ENCODE measurements at regions not wholly inside any gene's neighbourhood (a gene's known extent, or its start where the extent isn't known, plus 50 kb on each side); places are given as distances from the start of the nearest gene placed in this dataset.

DNA sequence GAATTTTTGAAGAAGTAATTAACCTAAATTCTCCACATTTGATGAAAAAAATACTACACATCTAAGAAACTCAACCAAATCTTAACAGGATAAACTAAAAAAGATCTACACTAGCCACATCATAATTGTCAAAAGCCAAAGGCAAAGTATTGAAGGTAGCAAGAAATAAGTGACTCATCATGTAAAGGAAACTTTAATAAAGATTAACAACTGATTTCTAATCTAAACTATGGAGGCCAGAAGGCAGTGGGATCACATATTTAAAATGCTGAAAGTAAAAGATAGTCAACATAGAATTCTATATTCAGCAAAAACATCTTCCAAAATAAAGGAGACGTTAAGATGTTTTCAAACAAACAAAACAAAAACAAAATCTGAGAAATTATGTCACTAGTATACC is 2002.9 kb downstream of the MAT2B start:
- no peak for DNase-seq

- no peak for DNase-seq
Measured at GRCh38 chr5:165508861-165509260, 2003.4 kb downstream of the MAT2B start.

DNA sequence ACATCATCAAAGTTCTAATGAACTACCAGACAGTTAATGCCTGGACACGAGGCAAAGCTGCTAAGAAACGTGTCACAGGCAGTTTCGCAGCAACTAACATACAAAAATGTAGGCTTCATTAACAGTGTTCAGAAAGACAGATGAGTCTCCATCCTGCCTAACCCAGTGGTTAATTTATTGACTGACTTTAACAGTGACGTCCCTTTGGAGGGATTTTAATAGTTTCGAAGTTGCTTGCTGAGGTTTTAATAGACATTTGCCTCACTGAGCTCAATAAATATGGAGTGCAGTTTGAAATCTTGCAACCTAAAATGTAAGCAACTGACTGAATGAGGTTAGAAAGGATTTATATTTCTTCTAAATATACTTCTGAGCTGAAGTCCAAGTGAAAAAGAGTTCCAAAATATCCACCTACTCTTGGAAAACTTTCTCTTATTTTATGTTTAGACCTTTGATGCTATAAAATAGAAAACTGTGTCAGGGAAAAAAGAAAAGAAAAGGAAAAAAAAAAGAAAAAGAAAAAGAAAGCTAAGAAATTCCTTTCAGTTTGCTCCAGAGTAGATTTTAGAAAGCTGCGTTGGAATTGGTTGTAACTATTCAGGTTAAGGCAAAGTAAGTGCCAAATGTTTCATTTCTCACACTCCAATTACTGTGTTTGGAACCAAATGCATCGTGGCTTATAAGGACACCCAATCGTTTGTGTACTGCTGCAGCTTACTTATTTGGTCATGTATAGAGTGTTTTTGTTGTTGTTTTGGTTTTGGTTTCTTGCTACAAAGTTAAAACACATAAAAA is 2016.6 kb downstream of the MAT2B start:
- no peak for DNase-seq

DNA sequence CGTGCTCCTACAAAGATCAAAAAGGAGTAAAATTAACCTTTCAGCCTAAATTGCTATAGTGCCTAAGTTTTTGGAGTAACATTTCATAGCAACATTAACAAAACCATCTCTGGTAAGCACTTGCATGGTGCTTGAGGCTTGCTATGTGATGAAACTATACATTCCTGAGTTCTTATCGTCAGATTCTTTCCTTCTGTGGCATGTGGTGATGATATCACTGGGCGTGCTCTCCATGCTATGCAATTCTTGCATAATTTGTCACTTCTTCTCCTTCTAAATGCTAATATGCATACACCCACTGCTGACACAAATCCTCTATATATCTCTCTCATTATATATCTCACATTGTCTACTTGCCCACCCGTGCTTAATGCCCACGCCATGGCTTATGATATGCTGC is 2019.9 kb downstream of the MAT2B start:
- DNase-seq: no peak

GRCh38 chr5:165526357-165526756 is 2020.9 kb downstream of the MAT2B start:
- no peak for DNase-seq

- no peak for DNase-seq
Measured at GRCh38 chr5:165527577-165527976, 2022.2 kb downstream of the MAT2B start.

DNA sequence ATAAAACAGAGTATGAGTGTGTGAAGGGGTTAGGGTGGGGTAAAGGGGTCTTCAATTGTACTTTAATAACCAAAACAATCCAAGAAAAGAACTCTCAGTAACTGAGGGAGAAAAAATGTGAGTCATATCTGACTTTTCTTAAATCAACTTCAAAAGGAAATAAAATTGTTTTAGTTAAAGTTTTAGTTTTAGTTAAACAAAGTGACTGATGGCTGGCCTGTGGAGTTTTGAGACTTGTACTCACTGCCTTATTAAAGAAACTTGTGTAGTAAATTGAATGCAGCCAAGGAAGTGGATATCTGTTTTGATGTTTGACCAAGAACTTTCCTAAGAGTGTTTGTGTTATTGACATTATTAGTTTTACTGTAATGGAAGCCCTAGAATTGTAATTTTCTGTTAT is 2032.6 kb downstream of the MAT2B start:
- no peak for DNase-seq

- no peak for DNase-seq
Measured at GRCh38 chr5:165559645-165560044, 2054.2 kb downstream of the MAT2B start.

GRCh38 chr5:165560648-165561047 is 2055.2 kb downstream of the MAT2B start:
- DNase-seq: no peak

- DNase-seq: no peak
Measured at GRCh38 chr5:165565911-165566310, 2060.5 kb downstream of the MAT2B start.

DNA sequence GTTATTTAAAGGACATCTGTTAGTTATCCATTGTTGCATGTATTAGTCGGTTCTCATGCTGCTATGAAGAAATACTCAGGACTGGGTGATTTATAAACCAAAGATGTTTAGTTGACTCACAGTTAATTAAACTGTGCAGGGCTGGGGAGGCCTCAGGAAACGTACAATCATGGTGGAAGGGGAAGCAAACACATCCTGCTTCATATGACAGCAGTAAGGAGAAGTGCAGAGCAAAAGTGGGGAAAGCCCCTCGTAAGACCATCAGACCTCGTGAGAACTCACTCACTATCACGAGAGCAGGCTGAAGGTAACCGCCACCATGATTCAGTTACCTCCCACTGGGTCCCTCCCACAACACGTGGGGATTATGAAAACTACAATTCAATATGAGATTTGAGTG is 2064.1 kb downstream of the MAT2B start:
- no peak for DNase-seq

GRCh38 chr5:165573445-165573844 is 2068.0 kb downstream of the MAT2B start:
- no peak for DNase-seq

- DNase-seq: no peak
Measured at GRCh38 chr5:165574100-165574499, 2068.7 kb downstream of the MAT2B start.

- no peak for DNase-seq
Measured at GRCh38 chr5:165576678-165577275, 2071.4 kb downstream of the MAT2B start.

GRCh38 chr5:165579911-165580310 is 2074.5 kb downstream of the MAT2B start:
- DNase-seq: no peak

- DNase-seq: no peak
Measured at GRCh38 chr5:165594693-165595092, 2089.3 kb downstream of the MAT2B start.

DNA sequence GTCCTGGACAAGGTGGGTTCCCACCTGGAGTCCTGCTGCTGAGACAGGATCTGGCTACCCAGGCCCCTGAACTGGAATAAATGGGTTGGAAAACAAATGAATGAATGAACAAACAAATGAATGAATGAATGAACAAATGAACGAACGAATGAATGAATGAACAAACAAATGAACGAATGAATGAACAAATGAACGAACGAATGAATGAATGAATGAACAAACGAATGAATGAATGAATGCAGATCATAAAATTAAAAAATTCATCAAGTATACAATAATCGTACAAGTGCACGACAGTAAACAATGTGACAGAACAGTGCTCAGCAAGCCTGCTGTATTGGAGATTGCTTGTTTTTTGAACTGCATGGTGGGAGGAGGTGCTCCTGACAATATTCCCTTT is 2097.1 kb downstream of the MAT2B start:
- DNase-seq: no peak

GRCh38 chr5:165607026-165607425 is 2101.6 kb downstream of the MAT2B start:
- DNase-seq: no peak

GRCh38 chr5:165609871-165610270 is 2104.5 kb downstream of the MAT2B start:
- no peak for DNase-seq

- DNase-seq: no peak
Measured at GRCh38 chr5:165616490-165617405, 2111.3 kb downstream of the MAT2B start.

- no peak for DNase-seq
Measured at GRCh38 chr5:165617491-165617890, 2112.1 kb downstream of the MAT2B start.

- no peak for DNase-seq
Measured at GRCh38 chr5:165620394-165620793, 2115.0 kb downstream of the MAT2B start.

DNA sequence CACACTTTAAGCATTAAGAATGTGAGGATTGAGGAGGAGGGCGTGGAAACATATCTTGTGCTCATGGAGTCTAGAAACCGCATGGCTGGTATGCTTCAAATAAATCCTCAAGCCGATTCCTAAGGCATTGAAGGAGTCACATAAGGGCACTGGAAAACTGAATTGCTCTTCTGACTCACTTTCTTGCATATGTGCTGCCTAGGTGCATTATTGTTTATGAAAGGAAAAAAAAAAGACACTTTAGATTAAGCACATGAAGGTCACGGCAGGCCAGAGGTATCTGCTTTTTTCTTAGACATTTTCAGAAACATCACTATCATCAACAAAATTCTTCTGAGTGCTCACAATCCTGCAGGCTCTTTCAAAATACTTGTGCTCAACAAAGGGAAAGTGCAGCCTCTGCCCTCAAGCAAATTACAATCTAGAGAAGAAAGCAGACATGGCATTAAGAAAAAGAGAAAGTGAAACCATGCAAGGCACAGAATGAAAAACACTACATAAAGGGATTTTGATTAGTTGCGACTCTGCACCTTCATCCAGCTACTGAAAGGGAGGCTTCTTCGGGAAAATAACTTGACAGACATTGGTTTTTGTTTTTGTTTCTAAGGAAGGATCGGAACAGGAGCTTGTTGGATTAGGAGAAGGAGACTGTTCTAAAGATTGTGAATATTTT is 2117.6 kb downstream of the MAT2B start:
- DNase-seq: no peak

All from activated gamma-delta T cell treated with Interleukin-2 at 50 U/mL for 16 hours (primary cell).